ENCODE measurements at regions not wholly inside any gene's neighbourhood (a gene's known extent, or its start where the extent isn't known, plus 50 kb on each side); places are given as distances from the start of the nearest gene placed in this dataset.
A peak's percentile ranks its signal among the peaks of the same experiment; 100 is the strongest.

- TF ChIP-seq CTCF (IDR thresholded peaks at IDR 0.05) (no peak), POLR2A (IDR thresholded peaks at IDR 0.05) (no peak)
- intact Hi-C loops (cut with DNase I), result no loop called here
- no peak overlapping the region for H3K4me3 ChIP-seq
- H3K9me3 ChIP-seq, result no peaks in the 10 kb centered on the region
- no peak for DNase-seq
- peaks cover 0 to 8% (median 0%) of the 10 kb centered on the region in 9 donors for H3K27me3 ChIP-seq
- H3K27ac ChIP-seq, result no peak overlapping the region
- ATAC-seq, result no peak
- no peaks in the 10 kb centered on the region for H3K36me3 ChIP-seq
- 33 to 76% (median 64%) methylated on average over 2 of the region's 2 CpGs for WGBS, 4 donors
- H3K4me1 ChIP-seq, result no peaks in the 10 kb centered on the region
Measured at GRCh38 chr10:124164264-124164663, 70.9 kb upstream of the CHST15 start.

- H3K27me3 ChIP-seq, result peaks cover 0 to 8% (median 0%) of the 10 kb centered on the region in 9 donors
- H3K4me3 ChIP-seq, result no peak overlapping the region
- DNase-seq, result no peak
- intact Hi-C loops (cut with DNase I), result no loop called here
- no peak overlapping the region for H3K27ac ChIP-seq
- WGBS, 4 donors, result 57 to 77% (median 72%) methylated on average over 5 to 6 of the region's 6 CpGs
- no peak for TF ChIP-seq POLR2A (IDR thresholded peaks at IDR 0.05)
- no peak for TF ChIP-seq CTCF (IDR thresholded peaks at IDR 0.05)
- ATAC-seq, result no peak
- no peaks in the 10 kb centered on the region for H3K36me3 ChIP-seq
- H3K9me3 ChIP-seq, result no peaks in the 10 kb centered on the region
- H3K4me1 ChIP-seq, result peaks cover 0 to under 1% (median 0%) of the 10 kb centered on the region in 12 donors
Measured at GRCh38 chr10:124162774-124163354, 69.5 kb upstream of the CHST15 start.

GRCh38 chr10:124162136-124162535 is 68.7 kb upstream of the CHST15 start:
- DNase-seq (no peak), ATAC-seq (peak in 1 of 4 donors; percentile 24)
- H3K27me3 ChIP-seq, result peaks cover 0 to 8% (median 0%) of the 10 kb centered on the region in 9 donors
- TF ChIP-seq CTCF (IDR thresholded peaks at IDR 0.05), result no peak
- TF ChIP-seq POLR2A (IDR thresholded peaks at IDR 0.05), result no peak
- H3K4me3 ChIP-seq, result no peak overlapping the region
- WGBS, 4 donors, result 92 to 95% (median 92%) methylated on average over 6 of the region's 6 CpGs
- H3K4me1 ChIP-seq, result peaks cover 0 to 7% (median 6%) of the 10 kb centered on the region in 12 donors
- H3K36me3 ChIP-seq, result no peaks in the 10 kb centered on the region
- no peak overlapping the region for H3K27ac ChIP-seq
- no peaks in the 10 kb centered on the region for H3K9me3 ChIP-seq
- intact Hi-C loops (cut with DNase I), result no loop called here

DNA sequence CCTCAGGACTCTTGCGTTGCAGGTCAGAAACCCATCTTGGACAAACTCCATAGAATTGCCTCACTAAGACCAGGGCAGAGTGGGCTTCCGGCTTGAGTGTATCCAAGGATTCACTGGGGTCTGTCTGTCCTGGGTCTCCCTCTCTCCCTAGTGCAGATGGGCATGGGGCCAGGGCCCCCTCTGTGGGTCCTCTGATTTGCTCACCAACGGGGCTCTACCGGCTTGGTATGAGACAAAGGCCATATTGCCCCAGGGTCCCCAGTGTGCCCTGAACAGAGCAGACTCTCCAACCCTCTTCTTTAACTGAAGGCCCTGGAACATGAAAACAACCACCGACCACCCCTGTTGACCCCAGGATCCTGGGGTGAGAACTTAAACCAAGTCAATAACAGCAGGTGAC is 68.2 kb upstream of the CHST15 start:
- WGBS, 4 donors, result 69 to 95% (median 87%) methylated on average over 4 to 5 of the region's 5 CpGs
- ATAC-seq (no peak), DNase-seq (no peak)
- TF ChIP-seq POLR2A (IDR thresholded peaks at IDR 0.05) (no peak), CTCF (IDR thresholded peaks at IDR 0.05) (no peak)
- Histone ChIP-seq H3K27ac (no peak overlapping the region), H3K4me3 (no peak overlapping the region), H3K4me1 (peaks cover 2 to 13% (median 12%) of the 10 kb centered on the region in 12 donors), H3K36me3 (no peaks in the 10 kb centered on the region), H3K9me3 (no peaks in the 10 kb centered on the region), H3K27me3 (peaks cover 0 to 8% (median 0%) of the 10 kb centered on the region in 9 donors)
- intact Hi-C loops (cut with DNase I), result no loop called here
